Endothelial cell of umbilical vein (primary cell): ENCODE measurements at regions not wholly inside any gene's neighbourhood (a gene's known extent, or its start where the extent isn't known, plus 50 kb on each side); places are given as distances from the start of the nearest gene placed in this dataset.

Experiments
- EZH2 ChIP-seq: IDR thresholded peaks from 2 replicates; pipeline ENCODE4 v1.6.1; 2012; ENCODE audit warnings: borderline replicate concordance, low read depth, mild to moderate bottlenecking, moderate library complexity, low read length, inconsistent platforms; ENCODE audit not compliant: severe bottlenecking
- FOS ChIP-seq: IDR thresholded peaks from 2 replicates; pipeline ENCODE4 v1.6.1; 2011; ENCODE audit warnings: mild to moderate bottlenecking, low read length, moderate library complexity, borderline replicate concordance; ENCODE audit not compliant: insufficient read depth
- GATA2 ChIP-seq: IDR thresholded peaks from 2 replicates; pipeline ENCODE4 v1.7.0; 2011; ENCODE audit warnings: low read depth, mild to moderate bottlenecking, moderate library complexity, mixed read lengths, low read length; ENCODE audit not compliant: insufficient read length, insufficient read depth
- MYC ChIP-seq: IDR thresholded peaks from one replicate; pipeline ENCODE4 v1.6.1; 2011; ENCODE audit warnings: mild to moderate bottlenecking, low read depth, low read length
- POLR2A ChIP-seq: IDR thresholded peaks from 2 replicates; pipeline ENCODE4 v1.6.1; 2012; ENCODE audit warnings: low read depth, mild to moderate bottlenecking, control low read depth, low read length
- POLR2AphosphoS5 ChIP-seq: IDR thresholded peaks from 2 replicates; pipeline ENCODE4 v1.6.1; 2012; ENCODE audit warnings: low read depth, mild to moderate bottlenecking, control low read depth, low read length, moderate library complexity; ENCODE audit not compliant: insufficient read depth
- TF ChIP-seq, protein P1 (sequence below), 2 donors: IDR thresholded peaks; 1 replicate in 1 of 2; 2 replicates in 1 of 2; pipeline ENCODE4 v1.5.1; 2011; ENCODE audit warnings: low read length in 2 of 2, mild to moderate bottlenecking in 2 of 2, moderate library complexity in 2 of 2, control low read depth in 1 of 2, inconsistent platforms in 1 of 2, low read depth in 1 of 2; ENCODE audit not compliant: insufficient read depth in 1 of 2; ENCODE audit errors: extremely low read depth in 1 of 2
- TF ChIP-seq, protein P2 (sequence below): IDR thresholded peaks from 2 replicates; pipeline ENCODE4 v1.6.1; 2011; ENCODE audit not compliant: insufficient read depth, insufficient read length

DNA sequence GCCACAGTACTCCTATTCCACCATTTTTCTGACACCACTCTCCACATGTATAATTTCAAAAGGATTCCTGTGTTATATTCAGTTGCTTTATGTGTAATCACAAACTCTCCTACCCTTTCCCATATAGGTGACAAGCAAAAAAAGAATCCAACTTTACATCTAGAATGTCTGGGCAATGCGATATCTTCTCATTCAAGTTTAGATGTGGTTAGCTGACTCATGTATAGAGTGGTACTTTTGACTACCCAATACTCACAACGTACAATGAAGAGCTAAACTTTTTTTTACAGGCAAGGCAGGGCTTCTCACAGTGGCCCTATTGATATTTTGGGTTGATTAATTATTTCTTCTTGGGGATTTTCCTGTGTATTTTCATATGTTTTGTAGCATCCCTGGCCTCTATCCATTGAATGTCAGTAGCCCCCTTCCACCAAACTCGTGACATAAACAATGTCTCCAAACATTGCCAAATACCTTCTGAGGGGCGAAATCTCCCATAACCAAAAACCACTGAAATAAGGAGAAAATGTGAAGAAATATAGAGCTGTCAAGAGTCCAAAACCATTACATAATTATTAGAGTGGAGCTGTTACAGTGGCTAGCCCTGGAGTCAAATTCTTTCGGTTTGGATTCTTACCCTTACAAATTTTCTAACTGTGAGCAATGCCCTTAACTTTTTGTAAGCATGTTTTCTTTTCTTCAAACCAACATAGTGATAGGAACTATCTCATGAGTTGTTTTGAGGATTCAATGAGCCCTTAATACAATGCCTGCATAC is 342.6 kb downstream of the NSUN3 start:
- TF ChIP-seq, protein P1, sequence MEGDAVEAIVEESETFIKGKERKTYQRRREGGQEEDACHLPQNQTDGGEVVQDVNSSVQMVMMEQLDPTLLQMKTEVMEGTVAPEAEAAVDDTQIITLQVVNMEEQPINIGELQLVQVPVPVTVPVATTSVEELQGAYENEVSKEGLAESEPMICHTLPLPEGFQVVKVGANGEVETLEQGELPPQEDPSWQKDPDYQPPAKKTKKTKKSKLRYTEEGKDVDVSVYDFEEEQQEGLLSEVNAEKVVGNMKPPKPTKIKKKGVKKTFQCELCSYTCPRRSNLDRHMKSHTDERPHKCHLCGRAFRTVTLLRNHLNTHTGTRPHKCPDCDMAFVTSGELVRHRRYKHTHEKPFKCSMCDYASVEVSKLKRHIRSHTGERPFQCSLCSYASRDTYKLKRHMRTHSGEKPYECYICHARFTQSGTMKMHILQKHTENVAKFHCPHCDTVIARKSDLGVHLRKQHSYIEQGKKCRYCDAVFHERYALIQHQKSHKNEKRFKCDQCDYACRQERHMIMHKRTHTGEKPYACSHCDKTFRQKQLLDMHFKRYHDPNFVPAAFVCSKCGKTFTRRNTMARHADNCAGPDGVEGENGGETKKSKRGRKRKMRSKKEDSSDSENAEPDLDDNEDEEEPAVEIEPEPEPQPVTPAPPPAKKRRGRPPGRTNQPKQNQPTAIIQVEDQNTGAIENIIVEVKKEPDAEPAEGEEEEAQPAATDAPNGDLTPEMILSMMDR (IDR thresholded peaks at IDR 0.05; ENCODE audit: extremely low read depth in 1 of 2, insufficient read depth in 1 of 2, low read depth in 1 of 2, low read length in 2 of 2), result no peak
- no peak for TF ChIP-seq EZH2
- TF ChIP-seq POLR2AphosphoS5, result no peak
- TF ChIP-seq POLR2A, result no peak
- TF ChIP-seq, protein P2, sequence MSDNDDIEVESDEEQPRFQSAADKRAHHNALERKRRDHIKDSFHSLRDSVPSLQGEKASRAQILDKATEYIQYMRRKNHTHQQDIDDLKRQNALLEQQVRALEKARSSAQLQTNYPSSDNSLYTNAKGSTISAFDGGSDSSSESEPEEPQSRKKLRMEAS, result no peak
- no peak for TF ChIP-seq FOS
- no peak for TF ChIP-seq GATA2
- TF ChIP-seq MYC, result no peak
